ENCODE measurements at regions not wholly inside any gene's neighbourhood (a gene's known extent, or its start where the extent isn't known, plus 50 kb on each side); places are given as distances from the start of the nearest gene placed in this dataset.

DNA sequence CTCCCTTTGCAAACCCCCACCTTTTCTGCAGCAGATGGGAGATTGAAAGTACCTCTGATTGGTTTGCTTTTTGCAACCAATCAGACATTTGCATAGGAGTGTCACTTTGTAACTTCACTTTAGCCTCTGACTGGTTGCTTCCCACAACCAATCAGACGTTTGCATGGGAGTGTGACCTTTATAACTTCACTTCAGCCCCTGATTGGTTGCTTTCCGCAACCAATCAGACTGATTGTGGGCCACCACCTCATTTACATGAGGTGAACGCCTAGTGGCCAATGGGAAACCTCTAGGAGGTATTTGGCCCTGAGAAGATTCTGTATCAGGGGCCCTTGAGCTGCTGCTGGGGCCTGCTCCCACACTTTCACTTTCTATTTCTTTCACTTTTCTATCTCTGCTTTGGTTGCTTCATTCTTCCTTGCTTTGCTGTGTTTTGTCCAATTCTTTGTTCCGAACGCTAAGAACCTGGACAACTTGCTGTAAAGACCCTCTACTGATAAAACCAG, 106.0 kb upstream of the PRICKLE1 start:
- no peak overlapping the region for H3K23ac ChIP-seq (ENCODE audit: low read length)
- WGBS (ENCODE audit: extremely low coverage, insufficient coverage, insufficient read length), result no CpG with 5 or more reads among the region's 5 CpGs
- H3K4me3 ChIP-seq (ENCODE audit: low read depth, low read length), result no peak overlapping the region
- no peak overlapping the region for H4K91ac ChIP-seq (ENCODE audit: low read depth, low read length)
- H3K4me1 ChIP-seq (ENCODE audit: control insufficient read depth in 1 of 2, insufficient read depth in 2 of 2, low read length in 2 of 2), result peaks cover 2% of the 10 kb centered on the region in 2 experiments
- H4K12ac ChIP-seq (ENCODE audit: low read depth, low read length), result no peak overlapping the region
- no peak overlapping the region for H2BK120ac ChIP-seq (ENCODE audit: insufficient read depth, low read length, poor library complexity)
- no peak overlapping the region for H4K8ac ChIP-seq (ENCODE audit: low read depth, low read length)
- no peak overlapping the region for H2BK12ac ChIP-seq (ENCODE audit: low read length)
- H3K14ac ChIP-seq (ENCODE audit: low read length), result no peak overlapping the region
- H3K36me3 ChIP-seq (ENCODE audit: control insufficient read depth in 1 of 2, insufficient read depth in 2 of 2, low read length in 2 of 2), result no peaks in the 10 kb centered on the region
- no peaks in the 10 kb centered on the region for H3K27me3 ChIP-seq (ENCODE audit: insufficient read depth, low read length)
- no peaks in the 10 kb centered on the region for H3K9me3 ChIP-seq (ENCODE audit: insufficient read depth, low read depth, low read length)
- no peak overlapping the region for H3K9ac ChIP-seq (ENCODE audit: low read length)
- no peaks in the 10 kb centered on the region for H3K79me1 ChIP-seq (ENCODE audit: low read length)
- H3K27ac ChIP-seq (ENCODE audit: low read depth, low read length), result no peak overlapping the region
- H3K4ac ChIP-seq (ENCODE audit: low read depth, low read length), result no peak overlapping the region
- no peak overlapping the region for H2BK5ac ChIP-seq (ENCODE audit: low read depth, low read length, poor library complexity)
- DNase-seq, result no peak
- H3K79me2 ChIP-seq (ENCODE audit: control insufficient read depth, insufficient read depth, low read length, poor library complexity), result no peaks in the 10 kb centered on the region
- H2AFZ ChIP-seq (ENCODE audit: insufficient read depth, low read length, poor library complexity), result no peak overlapping the region
- no peak overlapping the region for H3K18ac ChIP-seq (ENCODE audit: low read length)
- H3K4me2 ChIP-seq (ENCODE audit: low read length), result no peak overlapping the region
- no peak overlapping the region for H2AK5ac ChIP-seq (ENCODE audit: low read length)

DNA sequence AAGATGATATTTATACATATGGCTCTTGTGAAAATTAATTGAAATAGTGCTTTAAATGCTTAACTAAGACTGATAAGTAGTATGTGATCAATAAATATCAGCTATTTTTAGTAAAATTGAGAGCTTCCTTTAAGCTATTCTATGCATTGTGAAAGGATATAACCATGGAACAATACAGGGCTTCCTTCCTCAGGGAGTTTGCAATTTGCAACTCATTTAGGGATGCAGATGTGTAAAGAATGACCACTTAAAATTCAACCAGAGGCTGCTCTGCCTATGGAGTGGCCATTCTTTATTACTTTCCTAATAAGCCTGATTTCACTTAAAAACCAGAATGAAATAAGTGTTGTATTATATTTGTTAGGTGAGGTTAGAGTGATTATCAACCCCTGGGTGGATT, 103.2 kb upstream of the PRICKLE1 start:
- no peak overlapping the region for H3K9ac ChIP-seq (ENCODE audit: low read length)

DNA sequence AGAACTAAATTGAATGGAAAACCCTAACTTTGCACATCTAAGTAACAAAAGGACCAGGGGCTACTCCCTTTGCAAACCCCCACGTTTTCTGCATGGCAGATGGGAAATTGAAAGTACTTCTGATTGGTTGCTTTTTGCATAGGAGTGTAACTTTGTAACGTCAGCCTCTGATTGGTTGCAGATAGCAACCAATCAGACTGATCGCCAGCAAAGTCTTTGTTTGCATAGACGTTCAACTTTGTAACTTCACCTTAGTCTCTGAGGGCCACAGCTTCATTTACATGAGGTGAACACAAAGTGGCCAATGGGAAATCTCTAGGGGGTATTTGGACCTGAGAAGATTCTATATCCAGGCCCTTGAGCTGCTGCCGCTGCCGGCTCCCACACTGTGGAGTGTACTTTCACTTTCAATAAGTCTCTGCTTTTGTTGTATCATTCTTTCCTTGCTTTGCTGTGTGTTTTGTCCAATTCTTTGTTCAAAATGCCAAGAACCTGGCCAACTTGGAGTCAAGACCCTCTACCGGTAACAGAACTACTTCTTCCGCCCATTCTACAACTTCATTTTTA, 102.5 kb upstream of the PRICKLE1 start:
- H2AK5ac ChIP-seq (ENCODE audit: low read length), result no peak overlapping the region

More for the DNA sequence above, 103.2 kb upstream of the PRICKLE1 start:
- no peak overlapping the region for H3K4me3 ChIP-seq (ENCODE audit: low read depth, low read length)
- no peak for DNase-seq
- H3K27me3 ChIP-seq (ENCODE audit: insufficient read depth, low read length), result no peaks in the 10 kb centered on the region
- H4K12ac ChIP-seq (ENCODE audit: low read depth, low read length), result no peak overlapping the region
- H3K79me1 ChIP-seq (ENCODE audit: low read length), result peaks cover 1% of the 10 kb centered on the region
- no peak overlapping the region for H3K27ac ChIP-seq (ENCODE audit: low read depth, low read length)
- H3K23ac ChIP-seq (ENCODE audit: low read length), result no peak overlapping the region
- no peaks in the 10 kb centered on the region for H3K79me2 ChIP-seq (ENCODE audit: control insufficient read depth, insufficient read depth, low read length, poor library complexity)
- no peaks in the 10 kb centered on the region for H3K9me3 ChIP-seq (ENCODE audit: insufficient read depth, low read depth, low read length)
- H3K36me3 ChIP-seq (ENCODE audit: control insufficient read depth in 1 of 2, insufficient read depth in 2 of 2, low read length in 2 of 2), result no peaks in the 10 kb centered on the region
- H2AK5ac ChIP-seq (ENCODE audit: low read length), result no peak overlapping the region
- H2BK120ac ChIP-seq (ENCODE audit: insufficient read depth, low read length, poor library complexity), result no peak overlapping the region
- no peak overlapping the region for H2AFZ ChIP-seq (ENCODE audit: insufficient read depth, low read length, poor library complexity)
- H3K4me1 ChIP-seq (ENCODE audit: control insufficient read depth in 1 of 2, insufficient read depth in 2 of 2, low read length in 2 of 2), result no peaks in the 10 kb centered on the region
- no peak overlapping the region for H3K14ac ChIP-seq (ENCODE audit: low read length)
- no peak overlapping the region for H3K4me2 ChIP-seq (ENCODE audit: low read length)
- no peak overlapping the region for H4K8ac ChIP-seq (ENCODE audit: low read depth, low read length)
- no peak overlapping the region for H3K18ac ChIP-seq (ENCODE audit: low read length)
- H2BK12ac ChIP-seq (ENCODE audit: low read length), result no peak overlapping the region
- no peak overlapping the region for H4K91ac ChIP-seq (ENCODE audit: low read depth, low read length)
- no peak overlapping the region for H2BK5ac ChIP-seq (ENCODE audit: low read depth, low read length, poor library complexity)
- no peak overlapping the region for H3K4ac ChIP-seq (ENCODE audit: low read depth, low read length)

DNA sequence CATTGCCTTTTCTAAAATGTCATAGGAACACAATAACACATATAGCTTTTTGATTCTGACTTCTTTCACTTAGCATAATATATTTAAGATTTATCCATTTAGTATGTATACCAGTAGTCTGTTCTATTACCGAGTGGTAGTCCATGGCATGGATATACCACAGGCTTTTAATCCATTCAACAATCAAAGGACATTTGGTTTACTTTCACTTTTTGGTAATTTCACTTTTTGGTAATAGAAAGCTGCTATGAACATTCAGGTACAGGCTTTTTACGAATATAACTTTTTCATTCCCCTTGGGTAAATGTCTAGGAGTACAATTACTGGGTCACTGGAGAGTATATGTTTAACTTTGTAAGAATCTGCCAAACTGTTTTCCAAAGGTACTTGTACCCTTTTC, 100.7 kb upstream of the PRICKLE1 start:
- Histone ChIP-seq H4K8ac (ENCODE audit: low read depth, low read length) (no peak overlapping the region), H3K4me1 (ENCODE audit: control insufficient read depth in 1 of 2, insufficient read depth in 2 of 2, low read length in 2 of 2) (peaks cover 0 to 3% of the 10 kb centered on the region in 2 experiments), H3K14ac (ENCODE audit: low read length) (no peak overlapping the region), H3K23ac (ENCODE audit: low read length) (no peak overlapping the region), H3K27ac (ENCODE audit: low read depth, low read length) (no peak overlapping the region), H3K4me3 (ENCODE audit: low read depth, low read length) (no peak overlapping the region), H3K9me3 (ENCODE audit: insufficient read depth, low read depth, low read length) (no peaks in the 10 kb centered on the region), H2BK5ac (ENCODE audit: low read depth, low read length, poor library complexity) (no peak overlapping the region), H3K4me2 (ENCODE audit: low read length) (no peak overlapping the region), H4K91ac (ENCODE audit: low read depth, low read length) (no peak overlapping the region), H3K79me1 (ENCODE audit: low read length) (peaks cover 1% of the 10 kb centered on the region), H3K36me3 (ENCODE audit: control insufficient read depth in 1 of 2, insufficient read depth in 2 of 2, low read length in 2 of 2) (no peaks in the 10 kb centered on the region), H4K12ac (ENCODE audit: low read depth, low read length) (no peak overlapping the region), H3K27me3 (ENCODE audit: insufficient read depth, low read length) (no peaks in the 10 kb centered on the region), H3K9ac (ENCODE audit: low read length) (no peak overlapping the region), H2AFZ (ENCODE audit: insufficient read depth, low read length, poor library complexity) (no peak overlapping the region), H2BK12ac (ENCODE audit: low read length) (no peak overlapping the region), H3K18ac (ENCODE audit: low read length) (no peak overlapping the region), H3K79me2 (ENCODE audit: control insufficient read depth, insufficient read depth, low read length, poor library complexity) (no peaks in the 10 kb centered on the region), H3K4ac (ENCODE audit: low read depth, low read length) (no peak overlapping the region), H2AK5ac (ENCODE audit: low read length) (no peak overlapping the region), H2BK120ac (ENCODE audit: insufficient read depth, low read length, poor library complexity) (no peak overlapping the region)
- DNase-seq, result no peak
- no CpG with 5 or more reads among the region's 2 CpGs for WGBS (ENCODE audit: extremely low coverage, insufficient coverage, insufficient read length)

More for the DNA sequence above, 102.5 kb upstream of the PRICKLE1 start:
- DNase-seq, result peak in 1 of 2 donors; percentile 34
- H4K91ac ChIP-seq (ENCODE audit: low read depth, low read length), result no peak overlapping the region
- WGBS (ENCODE audit: extremely low coverage, insufficient coverage, insufficient read length), result no CpG with 5 or more reads among the region's 8 CpGs
- no peak overlapping the region for H3K4ac ChIP-seq (ENCODE audit: low read depth, low read length)
- peaks cover 1% of the 10 kb centered on the region for H3K79me1 ChIP-seq (ENCODE audit: low read length)
- H3K27ac ChIP-seq (ENCODE audit: low read depth, low read length), result no peak overlapping the region
- no peak overlapping the region for H3K18ac ChIP-seq (ENCODE audit: low read length)
- no peak overlapping the region for H3K4me3 ChIP-seq (ENCODE audit: low read depth, low read length)
- H4K8ac ChIP-seq (ENCODE audit: low read depth, low read length), result no peak overlapping the region
- no peak overlapping the region for H2BK12ac ChIP-seq (ENCODE audit: low read length)
- H3K79me2 ChIP-seq (ENCODE audit: control insufficient read depth, insufficient read depth, low read length, poor library complexity), result no peaks in the 10 kb centered on the region
- no peak overlapping the region for H3K9ac ChIP-seq (ENCODE audit: low read length)
- no peaks in the 10 kb centered on the region for H3K4me1 ChIP-seq (ENCODE audit: control insufficient read depth in 1 of 2, insufficient read depth in 2 of 2, low read length in 2 of 2)
- H3K4me2 ChIP-seq (ENCODE audit: low read length), result no peak overlapping the region
- no peak overlapping the region for H2BK5ac ChIP-seq (ENCODE audit: low read depth, low read length, poor library complexity)
- H3K9me3 ChIP-seq (ENCODE audit: insufficient read depth, low read depth, low read length), result no peaks in the 10 kb centered on the region
- H3K27me3 ChIP-seq (ENCODE audit: insufficient read depth, low read length), result no peaks in the 10 kb centered on the region
- no peak overlapping the region for H2BK120ac ChIP-seq (ENCODE audit: insufficient read depth, low read length, poor library complexity)
- H3K14ac ChIP-seq (ENCODE audit: low read length), result no peak overlapping the region
- H3K36me3 ChIP-seq (ENCODE audit: control insufficient read depth in 1 of 2, insufficient read depth in 2 of 2, low read length in 2 of 2), result no peaks in the 10 kb centered on the region
- H2AFZ ChIP-seq (ENCODE audit: insufficient read depth, low read length, poor library complexity), result no peak overlapping the region
- no peak overlapping the region for H3K23ac ChIP-seq (ENCODE audit: low read length)
- no peak overlapping the region for H4K12ac ChIP-seq (ENCODE audit: low read depth, low read length)

All from trophoblast cell (in vitro differentiated cells and primary cell).